ENCODE measurements at regions not wholly inside any gene's neighbourhood (a gene's known extent, or its start where the extent isn't known, plus 50 kb on each side); places are given as distances from the start of the nearest gene placed in this dataset.
"Not testable (repeated sequence)": the region's sequence is repeated elsewhere in the genome, so short reads cannot be mapped to it uniquely, and the experiment has no call there.

DNA sequence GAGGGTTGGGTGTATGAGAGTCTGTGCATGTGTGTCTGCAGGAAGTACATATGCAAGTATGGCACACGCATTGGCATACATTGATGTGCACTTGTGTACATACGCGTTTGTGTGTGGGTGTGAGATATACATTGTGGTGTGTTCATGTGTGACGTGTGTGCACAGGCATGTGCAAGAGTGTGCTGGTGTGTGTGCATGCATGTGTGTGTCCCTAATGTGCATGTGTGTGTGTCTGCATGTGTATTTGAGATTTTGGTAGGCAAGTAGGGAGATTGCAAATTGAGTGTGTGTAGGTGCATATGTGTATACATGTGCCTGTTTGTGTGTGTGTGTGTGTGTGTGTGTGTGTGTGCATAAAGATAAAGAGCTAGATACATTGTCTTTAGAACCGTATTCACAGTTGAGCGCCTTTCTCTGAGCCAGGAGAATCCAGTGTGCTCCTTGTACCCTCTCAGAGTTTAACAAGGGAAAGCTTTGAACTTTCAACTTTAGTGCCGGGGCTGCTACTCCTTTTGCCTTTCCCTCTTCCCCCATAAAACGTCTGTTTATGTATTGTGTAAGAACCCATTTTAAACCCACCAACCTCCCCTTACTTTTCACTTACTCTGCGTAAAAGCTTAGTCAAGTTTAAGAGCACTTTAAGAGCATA lies 152.4 kb upstream of the CHL1 start:
- WGBS, 2 experiments (ENCODE audit: low coverage in 1 of 2, low lambda C conversion rate in 2 of 2, missing lambda C conversion rate in 2 of 2), result 54 to 57% methylated on average over 9 of the region's 9 CpGs
- Histone ChIP-seq H3K4me1 (ENCODE audit: insufficient read depth) (no peaks in the 10 kb centered on the region), H3K4me3 (no peak overlapping the region), H3K27ac (no peak overlapping the region), H3K27me3 (replicated peaks; ENCODE audit: insufficient read depth) (no peaks in the 10 kb centered on the region), H3K9me3 (ENCODE audit: low read depth) (no peaks in the 10 kb centered on the region), H3K9ac (no peak overlapping the region), H3K9me2 (ENCODE audit: insufficient read depth) (no peaks in the 10 kb centered on the region), H4K20me1 (ENCODE audit: insufficient read depth) (no peaks in the 10 kb centered on the region), H3K36me3 (ENCODE audit: low read depth) (no peaks in the 10 kb centered on the region), H3F3A (ENCODE audit: insufficient read depth) (no peaks in the 10 kb centered on the region), H3K79me2 (ENCODE audit: insufficient read depth) (no peaks in the 10 kb centered on the region), H3K4me2 (ENCODE audit: unreplicated experiment) (no peak overlapping the region), H2AFZ (no peak overlapping the region)
- no peak for DNase-seq
- in situ Hi-C loops (cut with MboI), result no loop called here
- no peak for TF ChIP-seq EZH2phosphoT487 (IDR thresholded peaks at IDR 0.05; ENCODE audit: insufficient read depth, low read depth)
- TF ChIP-seq EZH2 (IDR thresholded peaks at IDR 0.05; ENCODE audit: insufficient read depth, poor library complexity, severe bottlenecking), result no peak

DNA sequence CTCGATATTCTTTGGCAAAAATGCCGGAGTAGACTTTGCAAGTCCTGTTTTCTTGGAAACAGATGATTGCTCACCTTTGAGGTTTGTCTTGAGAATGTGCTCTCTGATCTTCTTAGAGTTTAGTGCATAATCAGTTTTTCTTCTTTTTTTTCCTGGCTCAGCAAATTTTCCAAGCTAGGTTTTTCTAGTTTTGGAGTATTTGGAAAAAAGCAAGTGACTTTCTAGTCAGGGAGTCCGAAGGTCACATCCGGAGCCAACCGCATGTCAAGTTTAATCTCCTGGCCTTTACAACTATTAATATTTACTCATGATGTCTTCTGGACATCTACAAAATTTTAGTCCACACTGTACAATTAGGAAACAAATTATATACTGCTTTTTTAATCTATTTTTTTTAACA lies 151.6 kb upstream of the CHL1 start:
- H2AFZ ChIP-seq; H3K36me3 ChIP-seq (ENCODE audit: low read depth); H3K27me3 ChIP-seq (replicated peaks; ENCODE audit: insufficient read depth); H4K20me1 ChIP-seq (ENCODE audit: insufficient read depth); H3K79me2 ChIP-seq (ENCODE audit: insufficient read depth); H3K27ac ChIP-seq; H3F3A ChIP-seq (ENCODE audit: insufficient read depth); H3K9ac ChIP-seq; H3K4me3 ChIP-seq; H3K4me2 ChIP-seq (ENCODE audit: unreplicated experiment); H3K9me3 ChIP-seq (ENCODE audit: low read depth); DNase-seq; in situ Hi-C loops (cut with MboI); H3K9me2 ChIP-seq (ENCODE audit: insufficient read depth); H3K4me1 ChIP-seq (ENCODE audit: insufficient read depth): not testable (repeated sequence)
- WGBS, 2 experiments (ENCODE audit: low coverage in 1 of 2, low lambda C conversion rate in 2 of 2, missing lambda C conversion rate in 2 of 2), result 61 to 68% methylated on average over 5 of the region's 5 CpGs

GRCh38 chr3:46576-46975 lies 150.0 kb upstream of the CHL1 start:
- Histone ChIP-seq H3K4me2 (ENCODE audit: unreplicated experiment) (no peak overlapping the region), H3K9me3 (ENCODE audit: low read depth) (no peaks in the 10 kb centered on the region), H3K4me3 (no peak overlapping the region), H3K36me3 (ENCODE audit: low read depth) (no peaks in the 10 kb centered on the region), H3K4me1 (ENCODE audit: insufficient read depth) (no peaks in the 10 kb centered on the region), H2AFZ (no peak overlapping the region), H4K20me1 (ENCODE audit: insufficient read depth) (no peaks in the 10 kb centered on the region), H3F3A (ENCODE audit: insufficient read depth) (no peaks in the 10 kb centered on the region), H3K9me2 (ENCODE audit: insufficient read depth) (no peaks in the 10 kb centered on the region), H3K27me3 (replicated peaks; ENCODE audit: insufficient read depth) (no peaks in the 10 kb centered on the region), H3K79me2 (ENCODE audit: insufficient read depth) (no peaks in the 10 kb centered on the region), H3K27ac (no peak overlapping the region), H3K9ac (no peak overlapping the region)
- WGBS, 2 experiments (ENCODE audit: low coverage in 1 of 2, low lambda C conversion rate in 2 of 2, missing lambda C conversion rate in 2 of 2), result 13 to 18% methylated on average over 2 of the region's 2 CpGs
- no peak for TF ChIP-seq EZH2phosphoT487 (IDR thresholded peaks at IDR 0.05; ENCODE audit: insufficient read depth, low read depth)
- TF ChIP-seq EZH2 (IDR thresholded peaks at IDR 0.05; ENCODE audit: insufficient read depth, poor library complexity, severe bottlenecking), result no peak
- in situ Hi-C loops (cut with MboI), result no loop called here
- peak; percentile 5 for DNase-seq

DNA sequence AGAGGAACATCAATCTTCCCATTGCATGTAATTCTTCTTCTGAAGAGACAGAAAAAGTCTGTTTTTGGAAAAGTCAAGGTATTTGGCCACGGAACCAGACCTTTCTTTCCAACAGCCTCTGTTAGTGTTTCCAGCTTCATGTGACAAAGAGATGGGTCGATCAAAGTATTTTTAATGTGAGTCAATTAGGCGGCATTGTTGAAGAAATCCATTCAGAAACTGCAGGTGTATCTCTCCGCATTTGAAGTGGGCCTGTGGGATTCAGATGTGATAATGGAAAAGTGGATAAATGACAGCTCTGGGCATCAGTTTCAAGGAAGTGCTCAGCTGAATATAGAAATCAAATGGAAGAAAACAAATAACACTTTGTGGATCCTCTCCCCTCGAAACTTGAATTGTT lies 143.1 kb upstream of the CHL1 start:
- H3K79me2 ChIP-seq (ENCODE audit: insufficient read depth); in situ Hi-C loops (cut with MboI): not testable (repeated sequence)

GRCh38 chr3:54240-54639 lies 142.3 kb upstream of the CHL1 start:
- Histone ChIP-seq H2AFZ (no peak overlapping the region), H3K27me3 (replicated peaks; ENCODE audit: insufficient read depth) (no peaks in the 10 kb centered on the region), H3K79me2 (ENCODE audit: insufficient read depth) (no peaks in the 10 kb centered on the region), H3F3A (ENCODE audit: insufficient read depth) (no peaks in the 10 kb centered on the region), H3K9me2 (ENCODE audit: insufficient read depth) (no peaks in the 10 kb centered on the region), H3K4me1 (ENCODE audit: insufficient read depth) (no peaks in the 10 kb centered on the region), H3K9me3 (ENCODE audit: low read depth) (no peaks in the 10 kb centered on the region), H3K4me2 (ENCODE audit: unreplicated experiment) (no peak overlapping the region), H3K9ac (no peak overlapping the region), H3K27ac (no peak overlapping the region), H4K20me1 (ENCODE audit: insufficient read depth) (no peaks in the 10 kb centered on the region), H3K36me3 (ENCODE audit: low read depth) (no peaks in the 10 kb centered on the region), H3K4me3 (no peak overlapping the region)
- 34 to 47% methylated on average over 5 of the region's 5 CpGs for WGBS, 2 experiments (ENCODE audit: low coverage in 1 of 2, low lambda C conversion rate in 2 of 2, missing lambda C conversion rate in 2 of 2)
- no peak for DNase-seq
- in situ Hi-C loops (cut with MboI), result no loop called here
- no peak for TF ChIP-seq EZH2phosphoT487 (IDR thresholded peaks at IDR 0.05; ENCODE audit: insufficient read depth, low read depth)
- TF ChIP-seq EZH2 (IDR thresholded peaks at IDR 0.05; ENCODE audit: insufficient read depth, poor library complexity, severe bottlenecking), result no peak

More for the DNA sequence above, 143.1 kb upstream of the CHL1 start:
- not testable (repeated sequence) for H2AFZ ChIP-seq; H3K9me2 ChIP-seq (ENCODE audit: insufficient read depth); H3F3A ChIP-seq (ENCODE audit: insufficient read depth); H3K9ac ChIP-seq; H3K4me3 ChIP-seq; H3K4me1 ChIP-seq (ENCODE audit: insufficient read depth); H3K27ac ChIP-seq; H3K27me3 ChIP-seq (replicated peaks; ENCODE audit: insufficient read depth); DNase-seq; H3K4me2 ChIP-seq (ENCODE audit: unreplicated experiment); H3K9me3 ChIP-seq (ENCODE audit: low read depth); H4K20me1 ChIP-seq (ENCODE audit: insufficient read depth); H3K36me3 ChIP-seq (ENCODE audit: low read depth)
- WGBS, 2 experiments (ENCODE audit: low coverage in 1 of 2, low lambda C conversion rate in 2 of 2, missing lambda C conversion rate in 2 of 2), result 39 to 45% methylated on average over 5 of the region's 5 CpGs
